ENCODE measurements at regions not wholly inside any gene's neighbourhood (a gene's known extent, or its start where the extent isn't known, plus 50 kb on each side); places are given as distances from the start of the nearest gene placed in this dataset.

DNA sequence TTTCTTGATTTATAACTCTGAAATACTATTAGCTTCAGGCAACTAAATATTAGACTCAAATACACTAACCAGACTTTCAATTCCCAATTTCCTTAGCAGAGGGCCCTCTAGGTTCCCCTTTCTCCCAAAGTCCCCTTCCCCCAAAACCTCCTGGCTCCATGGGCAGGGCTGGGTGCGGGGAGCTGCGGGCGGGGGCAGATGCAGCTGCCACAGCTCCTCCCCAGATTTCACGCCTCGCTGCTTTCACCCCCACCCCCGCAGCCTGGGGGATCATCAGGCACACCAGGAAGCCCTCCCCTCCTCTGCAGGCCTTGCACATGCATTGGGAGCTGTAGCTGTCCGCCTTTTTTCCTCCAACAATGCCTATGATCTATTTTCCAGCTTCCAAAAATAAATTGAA lies 82.8 kb upstream of the SPATA31C2 start:
- TF ChIP-seq CTCF (IDR thresholded peaks at IDR 0.05; ENCODE audit: borderline replicate concordance, extremely low read depth, low read length, poor library complexity, severe bottlenecking): no peak
- no peak for TF ChIP-seq EZH2 (IDR thresholded peaks at IDR 0.05; ENCODE audit: borderline replicate concordance, low read depth, low read length, severe bottlenecking)

Measured in DND-41 (cell line).